Psoas muscle (tissue), 7 donors: ENCODE measurements at regions not wholly inside any gene's neighbourhood (a gene's known extent, or its start where the extent isn't known, plus 50 kb on each side); places are given as distances from the start of the nearest gene placed in this dataset.

Experiments
- ATAC-seq, 4 donors: fragments of 200-7000 bp; cut with Tn5 transposase; one replicate each; pipeline ENCODE4 v1.9.1; 2020; ENCODE audit warnings: moderate library complexity in 3 of 4, mild to moderate bottlenecking in 2 of 4
- DNase-seq, 2 donors: peaks; one replicate each; pipeline ENCODE4 v3.0.0-alpha.2; 2020
- H3K27ac ChIP-seq: fragments of 200-600 bp; one replicate; pipeline ENCODE4 v1.8.0; 2022
- H3K27me3 ChIP-seq, 3 donors: fragments of 200-600 bp in 1 of 3; one replicate each; pipeline versions ENCODE4 v1.6.1 to v1.8.0; 2013 to 2022; ENCODE audit warnings: low read length in 2 of 3, mild to moderate bottlenecking in 2 of 3, moderate library complexity in 1 of 3; ENCODE audit not compliant: insufficient read depth in 3 of 3
- H3K36me3 ChIP-seq, 2 donors: fragments of 200-600 bp in 1 of 2; one replicate each; pipeline versions ENCODE4 v1.6.1 to v1.8.0; 2013 to 2022; ENCODE audit warnings: low read depth in 1 of 2, mild to moderate bottlenecking in 1 of 2, moderate library complexity in 1 of 2; ENCODE audit not compliant: insufficient read depth in 1 of 2
- H3K4me1 ChIP-seq: fragments of 200-600 bp; one replicate; pipeline ENCODE4 v1.8.0; 2022
- H3K4me3 ChIP-seq: fragments of 200-600 bp; one replicate; pipeline ENCODE4 v1.8.0; 2022; ENCODE audit warnings: mild to moderate bottlenecking
- H3K9me3 ChIP-seq: fragments of 200-600 bp; one replicate; pipeline ENCODE4 v1.8.0; 2022
- WGBS, 3 donors: extraction: QIAGEN DNeasy Blood & Tissue Kit; methylation state at CpG; one replicate each; pipeline versions ENCODE4 v1.1.6 to v1.1.7; 2013; 5-methylcytosine and 5-hydroxymethylcytosine counted together
- intact Hi-C, 2 donors: fragments of 100-400 bp; cut with DNase I; formaldehyde crosslinking; loops; one replicate each; pipeline versions ENCODE4 v1.11.0 to v1.14.2; 2022
- TF ChIP-seq, protein P1 (sequence below): fragments of 200-600 bp; IDR thresholded peaks from one replicate; pipeline ENCODE4 v1.8.0; 2022; ENCODE audit warnings: antibody characterized with exemption
- donor health status: healthy with polysubstance abuse.
- donor health status: DM: no; HTN: no; CAD: no; lungs with moderate emphysema.
- donor health status: Bipolar disorder and iron deficiency.
- donor health status: healthy.
- donor health status: DM: yes; HTN: yes; CAD: no.
- donor health status: DM: no; HTN: no; CAD: no.
- donor health status: DM: yes; HTN: yes; CAD: no.

GRCh38 chr12:132436791-132437251 lies 53.1 kb upstream of the FBRSL1 start:
- Histone ChIP-seq H3K27ac (no peak overlapping the region), H3K27me3 (peaks cover 0 to 43% (median 11%) of the 10 kb centered on the region in 3 donors), H3K9me3 (no peaks in the 10 kb centered on the region), H3K4me1 (no peaks in the 10 kb centered on the region), H3K4me3 (no peak overlapping the region), H3K36me3 (no peaks in the 10 kb centered on the region)
- no peak for DNase-seq
- ATAC-seq: no peak
- 69 to 80% (median 75%) methylated on average over 12 to 17 of the region's 17 CpGs for WGBS, 3 donors
- TF ChIP-seq, protein P1, sequence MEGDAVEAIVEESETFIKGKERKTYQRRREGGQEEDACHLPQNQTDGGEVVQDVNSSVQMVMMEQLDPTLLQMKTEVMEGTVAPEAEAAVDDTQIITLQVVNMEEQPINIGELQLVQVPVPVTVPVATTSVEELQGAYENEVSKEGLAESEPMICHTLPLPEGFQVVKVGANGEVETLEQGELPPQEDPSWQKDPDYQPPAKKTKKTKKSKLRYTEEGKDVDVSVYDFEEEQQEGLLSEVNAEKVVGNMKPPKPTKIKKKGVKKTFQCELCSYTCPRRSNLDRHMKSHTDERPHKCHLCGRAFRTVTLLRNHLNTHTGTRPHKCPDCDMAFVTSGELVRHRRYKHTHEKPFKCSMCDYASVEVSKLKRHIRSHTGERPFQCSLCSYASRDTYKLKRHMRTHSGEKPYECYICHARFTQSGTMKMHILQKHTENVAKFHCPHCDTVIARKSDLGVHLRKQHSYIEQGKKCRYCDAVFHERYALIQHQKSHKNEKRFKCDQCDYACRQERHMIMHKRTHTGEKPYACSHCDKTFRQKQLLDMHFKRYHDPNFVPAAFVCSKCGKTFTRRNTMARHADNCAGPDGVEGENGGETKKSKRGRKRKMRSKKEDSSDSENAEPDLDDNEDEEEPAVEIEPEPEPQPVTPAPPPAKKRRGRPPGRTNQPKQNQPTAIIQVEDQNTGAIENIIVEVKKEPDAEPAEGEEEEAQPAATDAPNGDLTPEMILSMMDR: no peak
- intact Hi-C loops: no loop called here

GRCh38 chr12:132435486-132436187 lies 54.3 kb upstream of the FBRSL1 start:
- no peak overlapping the region for H3K4me3 ChIP-seq
- intact Hi-C loops: no loop called here
- peaks cover 0 to 55% (median 20%) of the 10 kb centered on the region in 3 donors for H3K27me3 ChIP-seq
- no peaks in the 10 kb centered on the region for H3K9me3 ChIP-seq
- no peak for ATAC-seq
- no peak for DNase-seq
- no peak overlapping the region for H3K27ac ChIP-seq
- H3K4me1 ChIP-seq: no peaks in the 10 kb centered on the region
- WGBS, 3 donors: 92 to 97% (median 93%) methylated on average over 34 to 39 of the region's 39 CpGs
- H3K36me3 ChIP-seq: no peaks in the 10 kb centered on the region
- TF ChIP-seq, protein P1: no peak

DNA sequence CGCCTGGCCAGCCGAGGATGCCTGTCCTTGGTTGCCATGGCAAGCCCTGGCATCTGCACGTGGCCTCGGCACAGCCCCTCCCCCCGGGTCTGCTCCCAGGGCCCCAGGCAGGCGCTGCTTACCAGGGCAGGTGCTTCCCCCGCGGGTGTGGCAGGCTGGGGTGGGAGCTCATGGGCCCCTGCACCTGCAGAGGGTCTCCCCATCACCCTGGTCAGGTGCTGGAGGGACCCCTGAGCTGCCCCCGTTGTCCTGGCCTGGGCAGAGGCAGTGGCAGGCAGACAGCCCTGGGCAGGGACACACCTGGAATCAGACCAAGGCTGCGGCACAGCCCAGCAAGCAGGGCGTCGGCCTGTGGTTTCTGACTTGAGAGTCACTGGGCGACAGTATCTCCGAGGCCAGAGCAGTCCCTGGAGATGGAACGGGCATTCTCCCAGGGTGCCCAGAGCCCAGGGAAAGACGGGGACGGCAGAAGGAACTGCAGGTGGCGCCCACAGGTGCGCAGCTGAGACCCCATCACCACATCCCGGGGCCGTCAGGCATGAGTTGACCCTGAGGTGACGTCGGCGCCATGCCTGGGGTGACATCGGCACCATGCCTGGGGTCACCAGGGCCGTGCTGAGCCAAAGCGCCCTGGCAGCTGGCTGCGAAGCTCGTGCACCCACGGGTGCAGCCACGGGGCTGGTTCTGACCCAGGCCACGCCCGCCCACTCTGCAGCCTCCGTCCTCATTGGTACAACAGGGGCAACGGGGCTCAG lies 56.1 kb upstream of the FBRSL1 start:
- Histone ChIP-seq H3K27ac (no peak overlapping the region), H3K27me3 (peaks cover 0 to 72% (median 26%) of the 10 kb centered on the region in 3 donors), H3K4me3 (no peak overlapping the region), H3K36me3 (no peaks in the 10 kb centered on the region), H3K4me1 (no peaks in the 10 kb centered on the region), H3K9me3 (no peaks in the 10 kb centered on the region)
- intact Hi-C loops: no loop called here
- ATAC-seq (no peak), DNase-seq (no peak)
- 50 to 63% (median 50%) methylated on average over 28 to 35 of the region's 35 CpGs for WGBS, 3 donors
- TF ChIP-seq, protein P1: no peak

DNA sequence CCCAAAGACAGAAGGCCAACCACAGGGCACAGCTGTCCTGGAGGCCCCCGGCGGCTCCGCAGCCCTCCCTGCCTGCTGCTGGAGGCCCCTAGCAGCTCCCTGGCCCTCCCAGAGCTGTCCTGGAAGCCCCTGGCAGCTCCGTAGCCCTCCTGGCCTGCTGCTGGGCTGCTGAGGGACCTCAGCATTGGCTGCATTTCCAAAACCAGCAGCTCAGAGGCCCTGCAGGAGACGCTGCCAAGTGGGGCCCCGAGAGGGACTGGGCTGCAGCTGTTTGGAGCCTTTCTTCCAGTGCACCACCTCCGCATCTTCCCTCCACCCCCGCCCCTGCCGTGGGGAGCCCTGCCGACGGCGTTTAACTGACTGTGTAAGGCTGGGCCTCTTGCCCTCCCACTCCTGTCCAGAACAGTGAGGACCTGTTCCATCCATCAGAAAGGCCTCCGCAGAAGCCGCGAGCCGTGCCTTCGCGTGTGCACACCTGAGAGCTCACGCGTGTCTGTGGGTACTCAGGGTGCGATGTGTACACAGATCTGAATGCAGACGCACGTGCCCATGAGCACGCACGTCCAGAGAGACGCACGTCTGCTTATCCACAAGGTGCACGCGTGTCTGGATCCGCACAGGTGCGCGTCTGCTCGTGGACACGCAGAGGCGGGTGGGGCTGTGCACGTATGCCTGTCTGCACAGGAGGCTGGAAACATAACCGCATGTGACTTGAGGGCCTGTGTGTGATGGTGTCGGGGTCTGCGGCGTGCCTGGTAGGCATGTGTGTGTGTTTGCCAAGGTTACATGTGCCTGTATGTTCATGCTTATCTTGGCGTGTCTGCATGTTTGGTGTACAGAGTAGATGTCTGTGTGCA lies 57.0 kb upstream of the FBRSL1 start:
- H3K9me3 ChIP-seq: no peaks in the 10 kb centered on the region
- H3K4me3 ChIP-seq: no peak overlapping the region
- intact Hi-C loops: no loop called here
- H3K27ac ChIP-seq: no peak overlapping the region
- DNase-seq (peak; percentile 37 to 82), ATAC-seq (peak in 1 of 4 donors; percentile 50)
- 33 to 40% (median 37%) methylated on average over 41 of the region's 41 CpGs for WGBS, 3 donors
- no peaks in the 10 kb centered on the region for H3K36me3 ChIP-seq
- H3K4me1 ChIP-seq: no peaks in the 10 kb centered on the region
- peaks cover 0 to 78% (median 29%) of the 10 kb centered on the region in 3 donors for H3K27me3 ChIP-seq
- TF ChIP-seq, protein P1: no peak
